Fibroblast of lung (primary cell): ENCODE measurements at regions not wholly inside any gene's neighbourhood (a gene's known extent, or its start where the extent isn't known, plus 50 kb on each side); places are given as distances from the start of the nearest gene placed in this dataset.
"Not testable (repeated sequence)": the region's sequence is repeated elsewhere in the genome, so short reads cannot be mapped to it uniquely, and the experiment has no call there.

Source experiments
- DNase-seq, 2 donors: peaks; one replicate each; pipeline versions ENCODE4 v3.0.0 to v3.0.0-alpha.2; 2010; ENCODE audit warnings: low read depth in 2 of 2
- H2AFZ ChIP-seq: 2 replicates; pipeline ENCODE4 v1.5.1; 2012; ENCODE audit warnings: low read length, control low read depth, inconsistent platforms
- H3K27ac ChIP-seq: 2 replicates; pipeline ENCODE4 v1.5.1; 2011; ENCODE audit warnings: low read length, control low read depth; ENCODE audit not compliant: insufficient read depth
- H3K27me3 ChIP-seq: 2 replicates; pipeline ENCODE4 v1.5.1; 2011; ENCODE audit warnings: mild to moderate bottlenecking, low read length; ENCODE audit not compliant: control insufficient read depth, insufficient read depth
- H3K36me3 ChIP-seq: 2 replicates; pipeline ENCODE4 v1.5.1; 2011; ENCODE audit warnings: low read length; ENCODE audit not compliant: control insufficient read depth, insufficient read depth
- H3K4me1 ChIP-seq: 2 replicates; pipeline ENCODE4 v1.5.1; 2011; ENCODE audit warnings: low read length; ENCODE audit not compliant: control insufficient read depth, insufficient read depth; ENCODE audit errors: extremely low read depth
- H3K4me2 ChIP-seq: 2 replicates; pipeline ENCODE4 v1.5.1; 2011; ENCODE audit warnings: low read length, control low read depth; ENCODE audit not compliant: insufficient read depth; ENCODE audit errors: extremely low read depth
- H3K4me3 ChIP-seq, 4 experiments: fragments of 200-600 bp in 1 of 4; sonication (generic) in 1 of 4; replicated peaks in 1 of 4; 2 replicates each; pipeline ENCODE4 v1.5.1; 2011 to 2016; ENCODE audit warnings: low read length in 4 of 4, low read depth in 3 of 4, mild to moderate bottlenecking in 3 of 4, control low read depth in 2 of 4, inconsistent platforms in 1 of 4, mixed read lengths in 1 of 4; ENCODE audit not compliant: insufficient read depth in 1 of 4; ENCODE audit errors: control extremely low read depth in 1 of 4
- H3K79me2 ChIP-seq: 2 replicates; pipeline ENCODE4 v1.5.1; 2012; ENCODE audit warnings: mild to moderate bottlenecking, low read length, inconsistent platforms; ENCODE audit not compliant: control insufficient read depth, insufficient read depth
- H3K9ac ChIP-seq: 2 replicates; pipeline ENCODE4 v1.5.1; 2011; ENCODE audit warnings: mild to moderate bottlenecking, low read length, control low read depth; ENCODE audit not compliant: insufficient read depth
- H3K9me3 ChIP-seq: 2 replicates; pipeline ENCODE4 v1.5.1; 2012; ENCODE audit warnings: low read depth, low read length; ENCODE audit not compliant: control insufficient read depth, insufficient read depth
- H4K20me1 ChIP-seq: 2 replicates; pipeline ENCODE4 v1.5.1; 2011; ENCODE audit warnings: low read length; ENCODE audit not compliant: control insufficient read depth, insufficient read depth; ENCODE audit errors: extremely low read depth
- EZH2 ChIP-seq: IDR thresholded peaks from 2 replicates; pipeline ENCODE4 v1.5.1; 2012; ENCODE audit warnings: low read length, control low read depth, mild to moderate bottlenecking; ENCODE audit errors: missing control alignments
- TF ChIP-seq, protein P1 (sequence below), 2 donors: IDR thresholded peaks in 1 of 2; conservative IDR thresholded peaks in 1 of 2; 1 replicate in 1 of 2; 2 replicates in 1 of 2; pipeline ENCODE4 v1.5.1; 2011 to 2012; ENCODE audit warnings: low read length in 2 of 2, control low read depth in 1 of 2, inconsistent platforms in 1 of 2, low read depth in 1 of 2, mild to moderate bottlenecking in 1 of 2

DNA sequence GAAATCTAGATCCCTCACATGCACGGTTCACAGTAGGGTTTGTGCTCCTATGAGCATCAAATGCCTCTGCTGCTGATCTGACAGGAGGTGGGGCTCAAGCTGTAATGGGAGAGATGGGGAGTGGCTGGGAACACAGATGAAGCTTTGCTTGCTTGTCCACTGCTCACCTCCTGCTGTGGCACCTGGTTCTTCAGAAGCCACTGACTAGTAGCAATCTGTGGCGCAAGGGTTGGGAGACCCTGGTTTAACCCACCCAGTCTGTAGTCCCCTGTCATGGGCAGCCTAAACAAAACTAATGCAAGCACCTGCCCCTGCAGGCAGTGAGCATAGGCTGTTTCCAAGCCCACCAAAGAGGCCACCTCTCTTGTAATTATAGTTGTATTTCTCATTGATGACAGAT, 116.6 kb downstream of the SHOX start:
- Histone ChIP-seq H3K4me1 (no peaks in the 10 kb centered on the region), H4K20me1 (no peaks in the 10 kb centered on the region), H3K9ac (no peak overlapping the region), H3K79me2 (no peaks in the 10 kb centered on the region), H3K4me2 (no peak overlapping the region), H3K36me3 (no peaks in the 10 kb centered on the region), H3K27ac (no peak overlapping the region), H3K27me3 (no peaks in the 10 kb centered on the region), H3K4me3 (no peak overlapping the region), H2AFZ (no peak overlapping the region), H3K9me3 (no peaks in the 10 kb centered on the region)
- TF ChIP-seq, protein P1, sequence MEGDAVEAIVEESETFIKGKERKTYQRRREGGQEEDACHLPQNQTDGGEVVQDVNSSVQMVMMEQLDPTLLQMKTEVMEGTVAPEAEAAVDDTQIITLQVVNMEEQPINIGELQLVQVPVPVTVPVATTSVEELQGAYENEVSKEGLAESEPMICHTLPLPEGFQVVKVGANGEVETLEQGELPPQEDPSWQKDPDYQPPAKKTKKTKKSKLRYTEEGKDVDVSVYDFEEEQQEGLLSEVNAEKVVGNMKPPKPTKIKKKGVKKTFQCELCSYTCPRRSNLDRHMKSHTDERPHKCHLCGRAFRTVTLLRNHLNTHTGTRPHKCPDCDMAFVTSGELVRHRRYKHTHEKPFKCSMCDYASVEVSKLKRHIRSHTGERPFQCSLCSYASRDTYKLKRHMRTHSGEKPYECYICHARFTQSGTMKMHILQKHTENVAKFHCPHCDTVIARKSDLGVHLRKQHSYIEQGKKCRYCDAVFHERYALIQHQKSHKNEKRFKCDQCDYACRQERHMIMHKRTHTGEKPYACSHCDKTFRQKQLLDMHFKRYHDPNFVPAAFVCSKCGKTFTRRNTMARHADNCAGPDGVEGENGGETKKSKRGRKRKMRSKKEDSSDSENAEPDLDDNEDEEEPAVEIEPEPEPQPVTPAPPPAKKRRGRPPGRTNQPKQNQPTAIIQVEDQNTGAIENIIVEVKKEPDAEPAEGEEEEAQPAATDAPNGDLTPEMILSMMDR (conservative IDR thresholded peaks at IDR 0.05 in 1 of 2, IDR thresholded peaks at IDR 0.05 in 1 of 2; ENCODE audit: low read depth in 1 of 2, low read length in 2 of 2): no peak
- TF ChIP-seq EZH2: no peak
- no peak for DNase-seq

DNA sequence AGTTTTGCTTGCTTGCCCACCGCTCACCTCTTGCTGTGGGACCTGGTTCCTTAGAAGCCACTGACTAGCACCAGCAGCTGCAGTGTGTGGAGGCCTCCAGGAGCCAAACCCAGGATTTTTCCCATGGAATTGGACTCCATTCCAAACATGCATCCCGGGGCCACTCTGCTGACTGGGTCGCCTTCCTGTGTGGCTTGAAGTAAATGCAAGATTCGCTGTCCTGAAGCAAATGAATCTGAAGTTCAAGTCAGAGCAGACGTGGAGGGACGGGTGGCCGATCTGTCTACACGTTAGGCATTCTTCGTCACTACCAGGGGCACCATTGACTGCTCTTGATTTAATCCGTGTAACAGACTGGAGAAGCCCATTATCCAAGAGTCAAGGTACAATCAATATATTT, 109.0 kb downstream of the SHOX start:
- Histone ChIP-seq H3K9ac (no peak overlapping the region), H2AFZ (no peak overlapping the region), H3K27me3 (no peaks in the 10 kb centered on the region), H3K36me3 (no peaks in the 10 kb centered on the region), H3K4me1 (no peaks in the 10 kb centered on the region), H3K9me3 (no peaks in the 10 kb centered on the region), H3K4me2 (no peak overlapping the region), H3K79me2 (no peaks in the 10 kb centered on the region), H4K20me1 (no peaks in the 10 kb centered on the region), H3K4me3 (no peak overlapping the region), H3K27ac (no peak overlapping the region)
- TF ChIP-seq EZH2: no peak
- TF ChIP-seq, protein P1 (conservative IDR thresholded peaks at IDR 0.05 in 1 of 2, IDR thresholded peaks at IDR 0.05 in 1 of 2; ENCODE audit: low read depth in 1 of 2, low read length in 2 of 2): no peak
- no peak for DNase-seq

DNA sequence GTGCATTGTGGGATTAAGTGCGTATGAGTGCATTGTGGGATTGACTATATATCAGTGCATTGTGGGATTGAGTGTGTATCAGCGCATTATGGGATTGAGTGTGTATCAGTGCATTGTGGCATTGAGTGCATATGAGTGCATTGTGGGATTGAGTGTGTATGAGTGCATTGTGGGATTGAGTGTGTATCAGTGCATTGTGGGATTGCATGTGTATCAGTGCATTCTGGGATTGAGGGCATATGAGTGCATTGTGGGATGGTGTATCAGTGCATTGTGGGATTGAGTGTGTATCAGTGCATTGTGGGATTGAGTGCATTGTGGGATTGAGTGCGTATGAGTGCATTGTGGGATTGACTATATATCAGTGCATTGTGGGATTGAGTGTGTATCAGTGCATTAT, 106.4 kb downstream of the SHOX start:
- H3K9me3 ChIP-seq, H2AFZ ChIP-seq, H3K4me2 ChIP-seq, H3K4me3 ChIP-seq, H3K4me1 ChIP-seq, H3K36me3 ChIP-seq, H3K79me2 ChIP-seq, DNase-seq, H4K20me1 ChIP-seq, H3K9ac ChIP-seq, H3K27me3 ChIP-seq, H3K27ac ChIP-seq: not testable (repeated sequence)

DNA sequence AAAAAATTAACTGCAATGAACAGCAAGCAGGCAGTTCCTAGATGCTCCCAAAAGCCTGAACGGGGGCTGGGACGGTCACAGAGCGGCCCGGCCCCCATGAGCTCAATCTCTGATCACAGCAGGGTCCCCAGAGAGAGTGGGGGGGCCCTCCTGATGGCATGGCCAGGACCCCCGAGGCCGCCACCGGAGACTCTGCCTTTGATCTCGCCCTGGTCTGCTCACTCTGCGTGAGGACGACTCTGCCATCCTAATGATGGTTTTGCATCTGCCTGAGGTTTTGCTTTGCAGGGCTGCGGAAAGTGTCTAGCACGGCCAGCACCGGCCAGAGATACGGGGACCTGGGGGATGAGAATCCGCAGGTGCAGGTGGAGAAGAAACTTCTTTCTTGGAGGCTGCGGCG, 103.8 kb downstream of the SHOX start:
- H3K4me1 ChIP-seq: no peaks in the 10 kb centered on the region
- no peak overlapping the region for H2AFZ ChIP-seq
- no peak overlapping the region for H3K4me3 ChIP-seq
- H3K9ac ChIP-seq: no peak overlapping the region
- H4K20me1 ChIP-seq: no peaks in the 10 kb centered on the region
- no peaks in the 10 kb centered on the region for H3K27me3 ChIP-seq
- no peak overlapping the region for H3K4me2 ChIP-seq
- TF ChIP-seq EZH2: no peak
- TF ChIP-seq, protein P1 (conservative IDR thresholded peaks at IDR 0.05 in 1 of 2, IDR thresholded peaks at IDR 0.05 in 1 of 2; ENCODE audit: low read depth in 1 of 2, low read length in 2 of 2): no peak
- H3K79me2 ChIP-seq: no peaks in the 10 kb centered on the region
- no peaks in the 10 kb centered on the region for H3K36me3 ChIP-seq
- no peak overlapping the region for H3K27ac ChIP-seq
- no peaks in the 10 kb centered on the region for H3K9me3 ChIP-seq
- no peak for DNase-seq
